ENCODE measurements at regions not wholly inside any gene's neighbourhood (a gene's known extent, or its start where the extent isn't known, plus 50 kb on each side); places are given as distances from the start of the nearest gene placed in this dataset.

DNA sequence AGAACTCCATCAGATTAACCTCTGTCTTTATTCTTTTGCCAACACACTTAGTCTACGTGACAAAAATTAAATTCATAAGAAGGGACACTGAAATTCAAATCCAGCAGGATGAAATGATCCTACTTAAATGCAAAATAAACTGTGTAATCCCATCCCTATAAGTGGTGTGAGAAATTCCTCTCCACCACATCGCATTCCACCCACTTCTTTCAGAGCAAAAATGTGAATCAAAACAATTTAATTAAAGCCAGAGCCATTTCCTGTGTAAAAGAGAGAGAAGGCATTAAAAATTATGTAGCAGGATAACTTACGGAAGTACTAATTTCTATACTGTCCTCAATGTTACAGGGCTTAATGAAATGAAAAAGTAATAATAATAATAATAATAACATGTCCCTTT is 844.3 kb downstream of the GALC start:
- Histone ChIP-seq H3K4me2 (ENCODE audit: low read length) (no peak overlapping the region), H3K79me2 (replicated peaks; ENCODE audit: insufficient read depth, low read length) (no peaks in the 10 kb centered on the region), H3K4me3 (ENCODE audit: low read length) (no peak overlapping the region), H3K9ac (ENCODE audit: low read length) (no peak overlapping the region), H2AFZ (ENCODE audit: low read depth, low read length) (no peak overlapping the region), H3K27me3 (ENCODE audit: insufficient read depth, low read depth, low read length) (no peaks in the 10 kb centered on the region), H3K27ac (ENCODE audit: low read length) (no peak overlapping the region), H3F3A (ENCODE audit: insufficient read depth, low read length, poor library complexity, severe bottlenecking) (no peaks in the 10 kb centered on the region), H4K20me1 (ENCODE audit: insufficient read depth) (no peaks in the 10 kb centered on the region), H3K36me3 (ENCODE audit: insufficient read depth, low read length) (no peaks in the 10 kb centered on the region), H3K9me3 (ENCODE audit: low read length) (no peaks in the 10 kb centered on the region), H3K9me2 (ENCODE audit: insufficient read depth, low read length) (no peaks in the 10 kb centered on the region)
- TF ChIP-seq TAF1 (IDR thresholded peaks at IDR 0.05; ENCODE audit: low read depth) (no peak), POLR2AphosphoS5 (IDR thresholded peaks at IDR 0.05) (no peak), RAD21 (conservative IDR thresholded peaks at IDR 0.05) (no peak), EZH2 (IDR thresholded peaks at IDR 0.05; ENCODE audit: borderline replicate concordance, insufficient read depth, low read length, poor library complexity, severe bottlenecking) (no peak), SMC3 (conservative IDR thresholded peaks at IDR 0.05; ENCODE audit: poor library complexity) (no peak), EP300 (conservative IDR thresholded peaks at IDR 0.05; ENCODE audit: poor library complexity, severe bottlenecking) (no peak), MXI1 (conservative IDR thresholded peaks at IDR 0.05; ENCODE audit: poor library complexity, severe bottlenecking) (no peak)
- TF ChIP-seq, protein P1, sequence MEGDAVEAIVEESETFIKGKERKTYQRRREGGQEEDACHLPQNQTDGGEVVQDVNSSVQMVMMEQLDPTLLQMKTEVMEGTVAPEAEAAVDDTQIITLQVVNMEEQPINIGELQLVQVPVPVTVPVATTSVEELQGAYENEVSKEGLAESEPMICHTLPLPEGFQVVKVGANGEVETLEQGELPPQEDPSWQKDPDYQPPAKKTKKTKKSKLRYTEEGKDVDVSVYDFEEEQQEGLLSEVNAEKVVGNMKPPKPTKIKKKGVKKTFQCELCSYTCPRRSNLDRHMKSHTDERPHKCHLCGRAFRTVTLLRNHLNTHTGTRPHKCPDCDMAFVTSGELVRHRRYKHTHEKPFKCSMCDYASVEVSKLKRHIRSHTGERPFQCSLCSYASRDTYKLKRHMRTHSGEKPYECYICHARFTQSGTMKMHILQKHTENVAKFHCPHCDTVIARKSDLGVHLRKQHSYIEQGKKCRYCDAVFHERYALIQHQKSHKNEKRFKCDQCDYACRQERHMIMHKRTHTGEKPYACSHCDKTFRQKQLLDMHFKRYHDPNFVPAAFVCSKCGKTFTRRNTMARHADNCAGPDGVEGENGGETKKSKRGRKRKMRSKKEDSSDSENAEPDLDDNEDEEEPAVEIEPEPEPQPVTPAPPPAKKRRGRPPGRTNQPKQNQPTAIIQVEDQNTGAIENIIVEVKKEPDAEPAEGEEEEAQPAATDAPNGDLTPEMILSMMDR (IDR thresholded peaks at IDR 0.05; ENCODE audit: poor library complexity, severe bottlenecking): no peak
- TF ChIP-seq, protein P2, sequence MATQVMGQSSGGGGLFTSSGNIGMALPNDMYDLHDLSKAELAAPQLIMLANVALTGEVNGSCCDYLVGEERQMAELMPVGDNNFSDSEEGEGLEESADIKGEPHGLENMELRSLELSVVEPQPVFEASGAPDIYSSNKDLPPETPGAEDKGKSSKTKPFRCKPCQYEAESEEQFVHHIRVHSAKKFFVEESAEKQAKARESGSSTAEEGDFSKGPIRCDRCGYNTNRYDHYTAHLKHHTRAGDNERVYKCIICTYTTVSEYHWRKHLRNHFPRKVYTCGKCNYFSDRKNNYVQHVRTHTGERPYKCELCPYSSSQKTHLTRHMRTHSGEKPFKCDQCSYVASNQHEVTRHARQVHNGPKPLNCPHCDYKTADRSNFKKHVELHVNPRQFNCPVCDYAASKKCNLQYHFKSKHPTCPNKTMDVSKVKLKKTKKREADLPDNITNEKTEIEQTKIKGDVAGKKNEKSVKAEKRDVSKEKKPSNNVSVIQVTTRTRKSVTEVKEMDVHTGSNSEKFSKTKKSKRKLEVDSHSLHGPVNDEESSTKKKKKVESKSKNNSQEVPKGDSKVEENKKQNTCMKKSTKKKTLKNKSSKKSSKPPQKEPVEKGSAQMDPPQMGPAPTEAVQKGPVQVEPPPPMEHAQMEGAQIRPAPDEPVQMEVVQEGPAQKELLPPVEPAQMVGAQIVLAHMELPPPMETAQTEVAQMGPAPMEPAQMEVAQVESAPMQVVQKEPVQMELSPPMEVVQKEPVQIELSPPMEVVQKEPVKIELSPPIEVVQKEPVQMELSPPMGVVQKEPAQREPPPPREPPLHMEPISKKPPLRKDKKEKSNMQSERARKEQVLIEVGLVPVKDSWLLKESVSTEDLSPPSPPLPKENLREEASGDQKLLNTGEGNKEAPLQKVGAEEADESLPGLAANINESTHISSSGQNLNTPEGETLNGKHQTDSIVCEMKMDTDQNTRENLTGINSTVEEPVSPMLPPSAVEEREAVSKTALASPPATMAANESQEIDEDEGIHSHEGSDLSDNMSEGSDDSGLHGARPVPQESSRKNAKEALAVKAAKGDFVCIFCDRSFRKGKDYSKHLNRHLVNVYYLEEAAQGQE (IDR thresholded peaks at IDR 0.05; ENCODE audit: borderline replicate concordance): no peak

DNA sequence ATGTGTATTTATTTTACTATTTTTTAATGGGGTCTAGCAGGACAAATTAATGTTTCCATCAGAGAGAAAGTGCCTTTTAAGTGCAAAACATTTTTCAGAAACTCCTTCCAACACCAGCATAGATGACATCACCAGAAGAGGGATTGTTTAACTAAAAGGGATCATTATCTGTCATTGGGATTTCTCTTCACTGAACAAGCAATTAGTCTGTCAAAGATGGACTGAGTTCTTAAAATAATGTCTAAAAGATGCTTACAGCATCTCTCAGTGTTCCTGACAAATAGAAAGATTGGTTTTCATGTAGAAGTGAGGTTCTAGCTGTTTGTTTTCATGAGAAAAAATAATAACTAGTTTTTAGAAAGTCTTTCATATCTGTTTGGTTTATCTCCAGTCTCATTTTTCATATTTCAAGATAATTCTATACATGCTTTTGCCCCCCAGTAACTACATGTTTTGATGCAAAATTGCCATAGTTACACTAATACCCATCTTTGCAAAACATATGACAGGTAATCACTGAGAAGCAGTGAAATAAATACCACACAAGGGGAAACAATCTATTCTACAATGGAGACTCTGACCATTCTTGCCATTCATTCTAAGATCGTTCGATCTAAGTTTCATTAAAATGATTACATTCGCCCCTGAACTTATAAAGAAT is 850.3 kb downstream of the GALC start:
- H3K36me3 ChIP-seq (ENCODE audit: insufficient read depth, low read length): no peaks in the 10 kb centered on the region
- H3K4me2 ChIP-seq (ENCODE audit: low read length): peak overlapping the region; percentile 18
- H3K79me2 ChIP-seq (replicated peaks; ENCODE audit: insufficient read depth, low read length): no peaks in the 10 kb centered on the region
- H2AFZ ChIP-seq (ENCODE audit: low read depth, low read length): no peak overlapping the region
- H3K27ac ChIP-seq (ENCODE audit: low read length): peak overlapping the region; percentile 69
- H4K20me1 ChIP-seq (ENCODE audit: insufficient read depth): no peaks in the 10 kb centered on the region
- peaks cover 4% of the 10 kb centered on the region for H3F3A ChIP-seq (ENCODE audit: insufficient read depth, low read length, poor library complexity, severe bottlenecking)
- no peaks in the 10 kb centered on the region for H3K9me3 ChIP-seq (ENCODE audit: low read length)
- H3K9me2 ChIP-seq (ENCODE audit: insufficient read depth, low read length): no peaks in the 10 kb centered on the region
- no peaks in the 10 kb centered on the region for H3K27me3 ChIP-seq (ENCODE audit: insufficient read depth, low read depth, low read length)
- H3K4me3 ChIP-seq (ENCODE audit: low read length): peak overlapping the region; percentile 7
- TF ChIP-seq, protein P2 (IDR thresholded peaks at IDR 0.05; ENCODE audit: borderline replicate concordance): peak; percentile 79
- TF ChIP-seq MXI1 (conservative IDR thresholded peaks at IDR 0.05; ENCODE audit: poor library complexity, severe bottlenecking) (no peak), RAD21 (conservative IDR thresholded peaks at IDR 0.05) (peak; percentile 29), POLR2AphosphoS5 (IDR thresholded peaks at IDR 0.05) (peak; percentile 69), EP300 (conservative IDR thresholded peaks at IDR 0.05; ENCODE audit: poor library complexity, severe bottlenecking) (peak; percentile 95)
- H3K9ac ChIP-seq (ENCODE audit: low read length): peak overlapping the region; percentile 21
